H9 (cell line): ENCODE measurements at regions not wholly inside any gene's neighbourhood (a gene's known extent, or its start where the extent isn't known, plus 50 kb on each side); places are given as distances from the start of the nearest gene placed in this dataset.

Experiments
- DNase-seq: peaks from one replicate; pipeline ENCODE4 v3.0.0-alpha.2; 2017
- H2AFZ ChIP-seq: one replicate; pipeline ENCODE4 v1.6.1; 2013; ENCODE audit warnings: mild to moderate bottlenecking, low read length, control low read depth, moderate library complexity
- H2AK5ac ChIP-seq: 2 replicates; pipeline ENCODE4 v1.6.1; 2013; ENCODE audit warnings: low read length, control low read depth, mixed read lengths; ENCODE audit not compliant: insufficient read length
- H2BK120ac ChIP-seq: one replicate; pipeline ENCODE4 v1.6.1; 2013; ENCODE audit warnings: low read depth, mild to moderate bottlenecking, low read length, control low read depth, inconsistent platforms; ENCODE audit not compliant: poor library complexity, severe bottlenecking
- H2BK12ac ChIP-seq: 2 replicates; pipeline ENCODE4 v1.6.1; 2013; ENCODE audit warnings: low read length, control low read depth, mixed read lengths, low read depth; ENCODE audit not compliant: insufficient read length
- H2BK15ac ChIP-seq: 2 replicates; pipeline ENCODE4 v1.6.1; 2013; ENCODE audit warnings: low read depth, low read length, control low read depth
- H2BK20ac ChIP-seq: one replicate; pipeline ENCODE4 v1.6.1; 2013; ENCODE audit warnings: low read depth, mild to moderate bottlenecking, low read length, control low read depth, inconsistent platforms; ENCODE audit not compliant: poor library complexity, severe bottlenecking
- H2BK5ac ChIP-seq: 2 replicates; pipeline ENCODE4 v1.6.1; 2013; ENCODE audit warnings: low read length, control low read depth, mixed read lengths; ENCODE audit not compliant: insufficient read length
- H3K14ac ChIP-seq: 2 replicates; pipeline ENCODE4 v1.6.1; 2013; ENCODE audit warnings: low read length, control low read depth; ENCODE audit not compliant: insufficient read depth
- H3K18ac ChIP-seq: 2 replicates; pipeline ENCODE4 v1.6.1; 2013; ENCODE audit warnings: low read depth, mild to moderate bottlenecking, mixed read lengths, low read length, control low read depth; ENCODE audit not compliant: insufficient read length
- H3K23ac ChIP-seq: 2 replicates; pipeline ENCODE4 v1.6.1; 2013; ENCODE audit warnings: low read length, control low read depth, mixed read lengths, low read depth; ENCODE audit not compliant: insufficient read length
- H3K23me2 ChIP-seq: 2 replicates; pipeline ENCODE4 v1.6.1; 2013; ENCODE audit warnings: low read depth, mild to moderate bottlenecking, mixed read lengths, low read length, control low read depth; ENCODE audit not compliant: insufficient read length, poor library complexity, severe bottlenecking
- H3K27ac ChIP-seq: 2 replicates; pipeline ENCODE4 v1.5.1; 2013; ENCODE audit warnings: low read length, control low read depth, mixed read lengths, low read depth; ENCODE audit not compliant: insufficient read length
- H3K27me3 ChIP-seq: 2 replicates; pipeline ENCODE4 v1.6.1; 2013; ENCODE audit warnings: low read length, control low read depth, inconsistent platforms; ENCODE audit not compliant: insufficient read depth
- H3K4ac ChIP-seq: 2 replicates; pipeline ENCODE4 v1.6.1; 2013; ENCODE audit warnings: low read depth, mild to moderate bottlenecking, control low read depth, inconsistent platforms, low read length, moderate library complexity
- H3K4me1 ChIP-seq: 2 replicates; pipeline ENCODE4 v1.6.1; 2013; ENCODE audit warnings: low read length, control low read depth, inconsistent platforms; ENCODE audit not compliant: insufficient read depth
- H3K4me2 ChIP-seq: 2 replicates; pipeline ENCODE4 v1.6.1; 2013; ENCODE audit warnings: low read length, control low read depth, mixed read lengths; ENCODE audit not compliant: insufficient read length, insufficient read depth
- H3K56ac ChIP-seq: 2 replicates; pipeline ENCODE4 v1.6.1; 2013; ENCODE audit warnings: low read depth, mild to moderate bottlenecking, mixed read lengths, low read length, control low read depth; ENCODE audit not compliant: insufficient read length
- H3K79me1 ChIP-seq: 2 replicates; pipeline ENCODE4 v1.6.1; 2013; ENCODE audit warnings: low read depth, mild to moderate bottlenecking, moderate library complexity, low read length, control low read depth, inconsistent platforms; ENCODE audit not compliant: insufficient read depth, poor library complexity, severe bottlenecking
- H3K79me2 ChIP-seq: 2 replicates; pipeline ENCODE4 v1.6.1; 2013; ENCODE audit warnings: low read length, control low read depth, inconsistent platforms; ENCODE audit not compliant: insufficient read depth
- H3K9ac ChIP-seq: 2 replicates; pipeline ENCODE4 v1.6.1; 2013; ENCODE audit warnings: low read length, control low read depth, mixed read lengths; ENCODE audit not compliant: insufficient read length; ENCODE audit errors: extremely low read depth
- H3K9me3 ChIP-seq: one replicate; pipeline ENCODE4 v1.6.1; 2013; ENCODE audit warnings: low read depth, low read length, inconsistent platforms; ENCODE audit not compliant: control insufficient read depth
- H3T11ph ChIP-seq: one replicate; pipeline ENCODE4 v1.6.1; 2013; ENCODE audit warnings: mild to moderate bottlenecking, low read length, control low read depth, inconsistent platforms
- H4K20me1 ChIP-seq: one replicate; pipeline ENCODE4 v1.6.1; 2013; ENCODE audit not compliant: control insufficient read depth, insufficient read length, insufficient read depth
- H4K5ac ChIP-seq: 2 replicates; pipeline ENCODE4 v1.6.1; 2013; ENCODE audit warnings: low read depth, mild to moderate bottlenecking, mixed read lengths, low read length, control low read depth; ENCODE audit not compliant: insufficient read length
- H4K8ac ChIP-seq: replicated peaks from 2 replicates; pipeline ENCODE4 v1.6.1; 2013; ENCODE audit warnings: low read length, control low read depth, mixed read lengths, low read depth; ENCODE audit not compliant: insufficient read length
- H4K91ac ChIP-seq: 2 replicates; pipeline ENCODE4 v1.6.1; 2013; ENCODE audit warnings: low read depth, mild to moderate bottlenecking, moderate library complexity, mixed read lengths, low read length, control low read depth; ENCODE audit not compliant: insufficient read length
- H3K27ac Mint-ChIP-seq, 3 experiments: 2 replicates in 2 of 3; 3 replicates in 1 of 3; pipeline ENCODE4 v1.8.0; 2020 to 2021; ENCODE audit warnings: mixed read lengths in 3 of 3, mild to moderate bottlenecking in 1 of 3, moderate library complexity in 1 of 3
- H3K27me3 Mint-ChIP-seq: 2 replicates; pipeline ENCODE4 v1.8.0; 2021; ENCODE audit warnings: low read depth, mild to moderate bottlenecking, moderate library complexity, mixed read lengths
- H3K36me3 Mint-ChIP-seq, 3 experiments: 2 replicates in 2 of 3; 3 replicates in 1 of 3; pipeline ENCODE4 v1.8.0; 2020 to 2021; ENCODE audit warnings: low read depth in 3 of 3, mixed read lengths in 3 of 3; ENCODE audit not compliant: insufficient read depth in 1 of 3
- H3K4me1 Mint-ChIP-seq, 2 experiments: 2 replicates each; pipeline ENCODE4 v1.8.0; 2020; ENCODE audit warnings: mixed read lengths in 2 of 2
- H3K4me3 Mint-ChIP-seq, 2 experiments: 2 replicates in 1 of 2; 3 replicates in 1 of 2; pipeline ENCODE4 v1.8.0; 2020 to 2021; ENCODE audit warnings: mild to moderate bottlenecking in 2 of 2, mixed read lengths in 2 of 2, moderate library complexity in 1 of 2
- H3K9me3 Mint-ChIP-seq, 2 experiments: 2 replicates in 1 of 2; 3 replicates in 1 of 2; pipeline ENCODE4 v1.8.0; 2020; ENCODE audit warnings: mild to moderate bottlenecking in 2 of 2, mixed read lengths in 2 of 2, moderate library complexity in 1 of 2
- WGBS: extraction: QIAGEN DNeasy Blood & Tissue Kit; methylation state at CpG from one replicate; pipeline ENCODE4 v1.1.7; 2013; ENCODE audit warnings: missing lambda C conversion rate, low lambda C conversion rate, mixed read lengths; ENCODE audit not compliant: insufficient read length; ENCODE audit errors: extremely low coverage; 5-methylcytosine and 5-hydroxymethylcytosine counted together
- TF ChIP-seq, protein P1 (sequence below): fragments of 200-600 bp; sonication (generic); conservative IDR thresholded peaks from 3 replicates; pipeline ENCODE4 v1.8.0; 2021; ENCODE audit warnings: antibody characterized with exemption, mild to moderate bottlenecking

GRCh38 chr3:96169111-96169766, 645.2 kb upstream of the EPHA6 start:
- Histone ChIP-seq H3K56ac (no peak overlapping the region), H3K4ac (no peak overlapping the region), H2BK5ac (no peak overlapping the region), H4K20me1 (no peaks in the 10 kb centered on the region), H3T11ph (no peak overlapping the region), H3K9me3 (peaks cover 15% of the 10 kb centered on the region), H3K23ac (no peak overlapping the region), H3K18ac (no peak overlapping the region), H3K4me2 (no peak overlapping the region), H2BK12ac (no peak overlapping the region), H3K4me1 (no peaks in the 10 kb centered on the region), H2BK20ac (no peak overlapping the region), H2AK5ac (no peak overlapping the region), H4K8ac (no peak overlapping the region), H4K5ac (no peak overlapping the region), H2BK120ac (no peak overlapping the region), H3K27me3 (no peaks in the 10 kb centered on the region), H3K14ac (no peak overlapping the region), H2BK15ac (no peak overlapping the region), H3K27ac (no peak overlapping the region), H2AFZ (no peak overlapping the region), H3K79me1 (no peaks in the 10 kb centered on the region), H3K23me2 (no peaks in the 10 kb centered on the region), H4K91ac (no peak overlapping the region), H3K9ac (no peak overlapping the region), H3K79me2 (no peaks in the 10 kb centered on the region)
- Mint-ChIP-seq H3K27ac (no peak overlapping the region), H3K9me3 (peaks cover 32 to 37% of the 10 kb centered on the region in 2 experiments), H3K36me3 (peaks cover 13 to 40% (median 15%) of the 10 kb centered on the region in 3 experiments), H3K27me3 (no peaks in the 10 kb centered on the region), H3K4me1 (peaks cover 0 to 2% of the 10 kb centered on the region in 2 experiments; a peak in 1 of 4 replicates), H3K4me3 (no peak overlapping the region)
- TF ChIP-seq, protein P1, sequence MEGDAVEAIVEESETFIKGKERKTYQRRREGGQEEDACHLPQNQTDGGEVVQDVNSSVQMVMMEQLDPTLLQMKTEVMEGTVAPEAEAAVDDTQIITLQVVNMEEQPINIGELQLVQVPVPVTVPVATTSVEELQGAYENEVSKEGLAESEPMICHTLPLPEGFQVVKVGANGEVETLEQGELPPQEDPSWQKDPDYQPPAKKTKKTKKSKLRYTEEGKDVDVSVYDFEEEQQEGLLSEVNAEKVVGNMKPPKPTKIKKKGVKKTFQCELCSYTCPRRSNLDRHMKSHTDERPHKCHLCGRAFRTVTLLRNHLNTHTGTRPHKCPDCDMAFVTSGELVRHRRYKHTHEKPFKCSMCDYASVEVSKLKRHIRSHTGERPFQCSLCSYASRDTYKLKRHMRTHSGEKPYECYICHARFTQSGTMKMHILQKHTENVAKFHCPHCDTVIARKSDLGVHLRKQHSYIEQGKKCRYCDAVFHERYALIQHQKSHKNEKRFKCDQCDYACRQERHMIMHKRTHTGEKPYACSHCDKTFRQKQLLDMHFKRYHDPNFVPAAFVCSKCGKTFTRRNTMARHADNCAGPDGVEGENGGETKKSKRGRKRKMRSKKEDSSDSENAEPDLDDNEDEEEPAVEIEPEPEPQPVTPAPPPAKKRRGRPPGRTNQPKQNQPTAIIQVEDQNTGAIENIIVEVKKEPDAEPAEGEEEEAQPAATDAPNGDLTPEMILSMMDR = no peak
- no peak for DNase-seq
- WGBS = no CpG with 5 or more reads among the region's 3 CpGs
